DOHH2 (cell line): ENCODE measurements at regions not wholly inside any gene's neighbourhood (a gene's known extent, or its start where the extent isn't known, plus 50 kb on each side); places are given as distances from the start of the nearest gene placed in this dataset.
"Not testable (repeated sequence)": the region's sequence is repeated elsewhere in the genome, so short reads cannot be mapped to it uniquely, and the experiment has no call there.

Experiments
- H3F3A ChIP-seq: fragments of 200-600 bp; sonication (generic), shearing (Covaris generic); 2 replicates; pipeline ENCODE4 v1.6.0; 2016; ENCODE audit warnings: antibody characterized with exemption, mild to moderate bottlenecking; ENCODE audit not compliant: control insufficient read depth, insufficient read depth
- H3K27ac ChIP-seq: fragments of 200-600 bp; sonication (generic); 2 replicates; pipeline ENCODE4 v1.5.1; 2014; ENCODE audit warnings: low read depth, mild to moderate bottlenecking, low read length, moderate library complexity
- H3K27me3 ChIP-seq: fragments of 200-600 bp; sonication (generic); 2 replicates; pipeline ENCODE4 v1.6.1; 2014; ENCODE audit warnings: mild to moderate bottlenecking, low read length, mixed read lengths; ENCODE audit not compliant: control insufficient read depth
- H3K36me3 ChIP-seq: fragments of 200-600 bp; sonication (generic); 2 replicates; pipeline ENCODE4 v1.6.1; 2014; ENCODE audit warnings: mild to moderate bottlenecking, low read length, moderate library complexity, mixed read lengths; ENCODE audit not compliant: control insufficient read depth
- H3K4me1 ChIP-seq: fragments of 200-600 bp; sonication (generic); 2 replicates; pipeline ENCODE4 v1.6.1; 2014; ENCODE audit warnings: mild to moderate bottlenecking, low read length, mixed read lengths; ENCODE audit not compliant: control insufficient read depth
- H3K4me2 ChIP-seq: fragments of 200-600 bp; sonication (generic); 2 replicates; pipeline ENCODE4 v1.6.0; 2014; ENCODE audit warnings: mild to moderate bottlenecking, low read length, moderate library complexity
- H3K4me3 ChIP-seq: fragments of 200-600 bp; sonication (generic); 2 replicates; pipeline ENCODE4 v1.5.1; 2014; ENCODE audit warnings: mild to moderate bottlenecking, low read length, mixed read lengths
- H3K79me2 ChIP-seq: fragments of 200-600 bp; sonication (generic); 2 replicates; pipeline ENCODE4 v1.6.1; 2014; ENCODE audit warnings: mild to moderate bottlenecking, low read length, mixed read lengths; ENCODE audit not compliant: control insufficient read depth
- H3K9me2 ChIP-seq: fragments of 200-600 bp; sonication (generic); replicated peaks from 2 replicates; pipeline ENCODE4 v1.6.1; 2014; ENCODE audit warnings: mild to moderate bottlenecking, low read length, mixed read lengths; ENCODE audit not compliant: control insufficient read depth
- H3K9me3 ChIP-seq: fragments of 200-600 bp; sonication (generic); 2 replicates; pipeline ENCODE4 v1.6.1; 2014; ENCODE audit warnings: antibody characterized with exemption, low read length, mixed read lengths; ENCODE audit not compliant: control insufficient read depth, insufficient read depth
- H4K20me1 ChIP-seq: fragments of 200-600 bp; sonication (generic); 2 replicates; pipeline ENCODE4 v1.6.0; 2014; ENCODE audit warnings: low read depth, mild to moderate bottlenecking, antibody characterized with exemption, low read length, moderate library complexity; ENCODE audit not compliant: control insufficient read depth, insufficient read depth
- CTCF ChIP-seq: fragments of 200-600 bp; sonication (generic); IDR thresholded peaks from one replicate; pipeline ENCODE4 v1.5.1; 2014; ENCODE audit warnings: antibody characterized with exemption, mild to moderate bottlenecking, low read depth, low read length; ENCODE audit not compliant: poor library complexity, severe bottlenecking
- EZH2phosphoT487 ChIP-seq: fragments of 200-600 bp; sonication (generic); IDR thresholded peaks from 2 replicates; pipeline ENCODE4 v1.6.1; 2017; ENCODE audit warnings: borderline replicate concordance, mild to moderate bottlenecking, antibody characterized with exemption, low read length, moderate library complexity, mixed read lengths

DNA sequence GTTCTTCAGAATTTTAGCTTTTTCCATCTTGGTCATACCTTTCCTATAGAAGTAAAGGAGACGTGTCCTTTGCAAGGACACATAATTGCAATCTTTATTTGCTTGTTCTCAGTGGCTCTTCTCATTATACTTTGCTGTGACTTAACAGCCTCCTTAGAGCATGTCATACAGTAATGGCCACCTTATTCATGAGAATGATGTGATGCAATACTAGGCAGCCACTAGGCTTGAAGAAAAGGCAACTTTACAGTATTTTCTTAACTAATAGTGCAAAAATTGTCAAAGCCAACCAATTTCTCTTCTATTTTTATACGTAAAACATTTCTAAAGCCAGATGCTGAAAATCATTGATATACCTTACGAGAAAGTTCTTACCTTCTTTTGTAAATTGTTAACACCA, 1296.8 kb upstream of the EYS start:
- H3K36me3 ChIP-seq, result no peaks in the 10 kb centered on the region
- H3F3A ChIP-seq, result no peaks in the 10 kb centered on the region
- no peak overlapping the region for H3K27ac ChIP-seq
- H3K4me2 ChIP-seq, result no peak overlapping the region
- no peaks in the 10 kb centered on the region for H3K9me3 ChIP-seq
- H4K20me1 ChIP-seq, result no peaks in the 10 kb centered on the region
- no peaks in the 10 kb centered on the region for H3K9me2 ChIP-seq
- no peaks in the 10 kb centered on the region for H3K4me1 ChIP-seq
- no peaks in the 10 kb centered on the region for H3K79me2 ChIP-seq
- no peak overlapping the region for H3K4me3 ChIP-seq
- no peaks in the 10 kb centered on the region for H3K27me3 ChIP-seq
- no peak for TF ChIP-seq EZH2phosphoT487
- TF ChIP-seq CTCF, result no peak

DNA sequence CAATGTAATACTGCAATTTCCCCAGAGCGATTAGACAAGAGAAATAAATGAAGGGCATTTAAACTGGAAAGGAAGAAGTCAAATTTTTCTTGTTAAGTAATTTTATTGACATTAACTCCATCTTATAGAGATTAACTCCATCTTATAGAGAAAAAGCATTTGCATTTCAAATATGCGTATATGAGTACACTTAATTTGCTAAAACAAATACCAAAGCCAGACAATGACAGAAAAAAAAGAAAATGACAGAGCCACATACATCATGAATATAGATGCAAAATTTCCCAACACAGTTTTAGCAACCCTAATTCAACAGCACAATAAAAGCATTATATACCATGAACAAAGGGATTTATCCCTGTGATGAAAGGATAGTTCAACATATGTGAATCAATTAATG, 1293.1 kb upstream of the EYS start:
- Histone ChIP-seq H3K4me1 (no peaks in the 10 kb centered on the region), H3K9me3 (no peaks in the 10 kb centered on the region), H3K4me2 (no peak overlapping the region), H4K20me1 (no peaks in the 10 kb centered on the region), H3K4me3 (no peak overlapping the region), H3K9me2 (no peaks in the 10 kb centered on the region; the same call in 1 of the 2 replicates), H3F3A (no peaks in the 10 kb centered on the region), H3K36me3 (no peaks in the 10 kb centered on the region), H3K27me3 (no peaks in the 10 kb centered on the region), H3K79me2 (no peaks in the 10 kb centered on the region), H3K27ac (no peak overlapping the region)
- no peak for TF ChIP-seq EZH2phosphoT487
- TF ChIP-seq CTCF, result no peak

DNA sequence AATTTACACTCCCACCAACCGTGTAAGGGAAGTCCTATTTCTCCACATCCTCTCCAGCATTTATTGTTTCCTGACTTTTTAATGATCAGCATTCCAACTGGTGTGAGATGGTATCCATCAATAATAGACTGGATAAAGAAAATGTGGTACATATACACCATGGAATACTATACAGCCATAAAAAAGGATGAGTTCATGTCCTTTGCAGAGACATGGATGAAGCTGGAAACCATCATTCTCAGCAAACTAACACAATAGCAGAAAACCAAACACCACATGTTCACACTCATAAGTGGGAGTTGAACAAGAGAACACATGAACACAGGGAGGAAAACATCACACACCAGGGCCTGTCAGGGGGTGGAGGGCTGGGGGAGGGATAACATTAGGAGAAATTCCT, 1290.6 kb upstream of the EYS start:
- H3F3A ChIP-seq, H3K9me2 ChIP-seq, H3K4me2 ChIP-seq, H3K79me2 ChIP-seq, H3K9me3 ChIP-seq, H3K36me3 ChIP-seq, H4K20me1 ChIP-seq, H3K27me3 ChIP-seq, H3K4me3 ChIP-seq, H3K27ac ChIP-seq, H3K4me1 ChIP-seq: not testable (repeated sequence)

- Histone ChIP-seq H3K36me3 (no peaks in the 10 kb centered on the region), H3K9me3 (no peaks in the 10 kb centered on the region), H3K27ac (no peak overlapping the region), H3K4me1 (no peaks in the 10 kb centered on the region), H3F3A (no peaks in the 10 kb centered on the region), H3K79me2 (no peaks in the 10 kb centered on the region), H4K20me1 (no peaks in the 10 kb centered on the region), H3K4me3 (no peak overlapping the region), H3K9me2 (no peaks in the 10 kb centered on the region; the same call in 1 of the 2 replicates), H3K27me3 (no peaks in the 10 kb centered on the region), H3K4me2 (no peak overlapping the region)
- TF ChIP-seq CTCF, result no peak
- no peak for TF ChIP-seq EZH2phosphoT487
Observed at GRCh38 chr6:66995669-66996068, 1288.6 kb upstream of the EYS start.

DNA sequence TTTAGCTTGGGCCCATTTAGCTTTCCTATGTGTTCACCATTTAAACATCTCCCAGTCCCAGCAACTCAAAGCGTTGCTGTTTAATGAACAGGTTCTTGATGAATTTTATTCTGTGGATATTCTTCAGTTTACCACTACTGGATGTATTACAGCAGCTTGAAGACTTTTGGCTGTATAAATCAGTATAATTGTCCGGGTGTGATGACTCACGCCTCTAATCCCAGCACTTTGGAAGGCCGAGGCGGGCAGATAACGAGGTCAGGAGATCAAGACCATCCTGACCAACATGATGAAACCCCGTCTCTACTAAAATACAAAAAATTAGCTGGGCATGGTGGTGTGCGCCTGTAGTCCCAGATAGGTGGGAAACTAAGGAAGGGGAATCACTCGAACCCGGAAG, 1286.7 kb upstream of the EYS start:
- not testable (repeated sequence) for H3K9me3 ChIP-seq, H3K27me3 ChIP-seq, H3F3A ChIP-seq, H4K20me1 ChIP-seq, H3K4me1 ChIP-seq, H3K79me2 ChIP-seq, H3K9me2 ChIP-seq, H3K27ac ChIP-seq, H3K4me3 ChIP-seq, H3K4me2 ChIP-seq, H3K36me3 ChIP-seq
